GM18907 (cell line): ENCODE measurements at regions not wholly inside any gene's neighbourhood (a gene's known extent, or its start where the extent isn't known, plus 50 kb on each side); places are given as distances from the start of the nearest gene placed in this dataset.

Experiments used
- ATAC-seq: cut with Tn5 transposase; IDR thresholded peaks from one replicate; pipeline ENCODE4 v1.9.1; 2021; ENCODE audit warnings: mild to moderate bottlenecking, moderate library complexity; ENCODE audit not compliant: unreplicated experiment

DNA sequence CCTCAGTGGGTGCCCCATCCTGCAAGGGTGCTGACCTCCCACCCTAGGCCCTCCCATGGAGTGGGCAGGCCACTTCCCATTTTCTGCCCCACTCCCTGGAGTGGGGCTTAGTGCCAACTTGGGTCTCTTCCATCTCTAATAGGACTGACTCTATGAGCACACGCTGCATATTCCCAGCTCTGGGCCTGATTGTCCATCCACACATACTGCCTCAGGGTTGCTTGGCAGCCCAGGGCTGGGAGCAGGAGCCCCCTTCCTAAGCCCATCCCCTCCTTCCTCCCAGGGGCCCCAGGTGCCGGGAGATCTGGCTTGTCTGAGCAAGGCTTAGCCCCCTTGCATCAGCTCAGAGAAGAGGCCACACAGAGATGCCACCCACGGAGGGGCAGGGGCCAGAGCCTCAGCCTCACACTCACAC is 55.1 kb downstream of the PJA1 start:
- no peak for ATAC-seq

DNA sequence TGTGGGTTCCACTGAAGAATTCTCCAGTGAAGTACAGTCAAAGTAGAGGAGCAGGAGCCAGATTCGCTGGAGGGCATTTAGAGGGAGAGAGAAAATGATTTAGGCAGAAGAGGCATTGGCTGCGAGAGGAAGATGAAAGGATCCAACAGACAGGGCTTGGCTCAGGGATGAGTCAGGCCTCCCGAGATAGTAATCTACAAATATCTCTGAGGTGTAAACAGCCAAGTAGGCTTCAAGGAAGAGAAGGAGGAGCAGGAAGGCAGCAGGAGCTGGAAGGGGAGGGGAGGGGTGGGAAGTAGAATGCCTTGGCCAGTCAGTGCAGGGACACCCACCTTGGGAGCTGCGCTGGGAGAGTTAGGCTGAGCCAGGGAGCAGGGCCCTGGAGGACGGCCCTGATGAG is 55.5 kb downstream of the PJA1 start:
- ATAC-seq: no peak

DNA sequence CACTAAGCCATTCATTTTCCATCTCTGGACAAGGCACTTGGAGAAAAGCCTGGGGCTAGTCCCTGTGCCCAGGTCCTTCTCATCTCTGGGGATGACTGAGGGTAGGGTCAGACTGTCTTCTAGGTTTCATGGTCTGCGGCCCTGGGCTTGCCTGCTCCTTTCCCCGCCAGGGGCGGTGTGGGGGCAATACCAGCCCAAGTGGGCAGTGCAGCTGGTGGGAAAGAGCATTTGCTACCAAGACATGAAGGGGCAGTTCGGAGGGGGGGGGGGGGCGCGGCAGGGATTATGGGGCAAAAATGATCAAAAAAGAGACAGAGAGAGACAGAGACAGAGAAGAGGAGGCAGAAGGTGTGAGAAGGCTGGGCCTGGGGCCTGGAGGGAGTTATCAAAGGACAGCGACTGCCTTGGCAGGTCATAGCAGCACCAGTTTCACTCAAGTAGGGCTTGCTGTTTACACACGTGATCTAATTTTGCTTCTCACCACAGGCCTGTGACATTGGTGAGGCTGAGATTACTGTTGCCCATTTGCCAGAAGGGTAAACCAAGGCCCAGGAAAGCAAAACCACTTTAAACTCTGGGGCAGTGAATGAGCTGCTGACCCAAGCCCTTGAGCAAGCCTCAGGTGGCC is 56.1 kb downstream of the PJA1 start:
- ATAC-seq: no peak

DNA sequence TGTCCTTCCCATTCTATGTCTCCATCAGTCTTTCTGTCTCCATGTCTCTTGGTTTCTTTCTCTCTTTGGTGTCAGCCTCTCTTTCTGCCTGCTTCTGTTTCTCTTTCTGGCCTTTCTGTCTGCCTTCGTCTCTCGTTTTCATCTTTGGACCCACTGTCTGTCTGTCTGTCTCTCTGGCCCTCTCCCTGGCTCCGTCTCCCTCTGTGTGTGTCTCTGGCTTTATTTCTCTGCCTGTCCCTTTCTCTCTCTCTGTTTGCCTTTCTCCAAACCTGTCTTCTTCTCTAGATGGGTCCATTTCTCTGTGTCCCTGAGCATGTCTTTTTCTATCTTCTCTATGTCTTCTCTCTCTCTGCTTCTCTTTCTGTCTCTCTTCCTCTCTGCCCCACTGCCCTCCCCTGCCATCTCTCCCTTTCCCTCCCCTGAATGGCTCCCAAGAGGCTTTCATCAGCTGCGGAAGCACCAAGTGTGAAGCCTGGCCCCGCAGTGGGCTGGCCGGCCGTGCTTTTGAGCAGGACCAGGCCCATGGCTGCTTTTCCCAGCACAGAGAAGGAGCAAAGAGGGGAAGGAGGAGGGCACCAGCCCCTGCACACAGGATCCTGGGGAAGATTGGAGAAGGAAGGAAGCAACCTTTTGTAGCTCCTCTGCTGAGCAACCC is 57.4 kb downstream of the PJA1 start:
- no peak for ATAC-seq

DNA sequence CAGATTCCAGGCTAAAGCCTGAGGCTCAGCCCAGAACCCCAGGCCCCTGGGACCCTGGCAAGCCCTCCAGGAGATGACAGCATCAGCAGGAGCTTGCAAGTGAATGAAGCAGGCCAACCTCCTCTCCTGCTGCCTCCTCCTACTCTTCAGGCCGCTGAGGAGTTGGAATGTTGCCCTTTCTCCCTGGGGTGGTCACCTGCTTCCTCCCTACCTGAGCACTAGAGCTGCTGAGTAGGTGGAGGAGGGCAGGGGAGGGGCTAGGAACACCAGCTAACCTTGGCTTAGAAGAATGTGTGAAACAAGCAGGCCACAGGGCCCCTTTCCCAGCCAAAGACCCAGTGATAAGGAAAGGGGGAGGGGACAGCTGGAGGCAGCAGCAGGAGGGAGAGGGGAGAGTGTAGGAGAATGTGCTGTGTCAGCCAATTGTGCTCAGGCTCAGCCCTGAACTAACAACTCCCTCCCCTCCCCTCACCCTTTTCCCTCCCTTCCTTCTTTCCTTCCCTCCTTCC is 58.0 kb downstream of the PJA1 start:
- ATAC-seq: no peak

DNA sequence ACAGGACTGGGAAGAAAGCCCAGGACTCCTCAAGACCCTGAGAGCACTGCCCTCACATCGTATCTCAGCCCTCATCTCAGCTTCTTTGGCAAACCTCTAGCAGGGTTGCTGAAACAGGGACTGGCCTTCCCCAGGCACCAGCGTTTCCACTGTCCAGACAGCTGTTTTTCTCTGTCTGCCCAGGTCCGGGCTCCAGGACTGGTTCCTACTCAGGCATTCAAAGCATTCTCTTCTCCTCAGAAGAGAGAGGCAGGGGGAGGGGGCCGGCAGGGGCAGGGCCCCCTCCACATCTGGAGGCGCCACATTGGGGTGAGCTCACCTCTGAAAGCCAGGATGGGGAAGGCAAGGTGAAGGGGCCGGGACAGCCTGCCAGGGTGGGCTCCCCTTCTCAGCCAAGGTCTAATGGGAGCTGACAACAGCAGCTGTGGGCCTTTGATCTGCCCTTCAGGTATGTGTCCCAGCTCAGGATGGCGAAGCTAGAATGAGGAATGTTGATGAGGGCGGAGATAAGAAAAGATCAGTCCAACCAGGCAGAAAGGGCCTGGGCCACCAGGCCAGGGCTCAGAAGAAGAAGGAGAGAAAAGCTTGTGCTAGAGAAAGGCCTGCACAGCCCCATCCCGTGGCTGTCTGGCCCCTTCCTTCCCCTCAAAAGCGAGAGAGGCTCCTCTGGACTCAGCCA is 60.4 kb downstream of the PJA1 start:
- no peak for ATAC-seq

DNA sequence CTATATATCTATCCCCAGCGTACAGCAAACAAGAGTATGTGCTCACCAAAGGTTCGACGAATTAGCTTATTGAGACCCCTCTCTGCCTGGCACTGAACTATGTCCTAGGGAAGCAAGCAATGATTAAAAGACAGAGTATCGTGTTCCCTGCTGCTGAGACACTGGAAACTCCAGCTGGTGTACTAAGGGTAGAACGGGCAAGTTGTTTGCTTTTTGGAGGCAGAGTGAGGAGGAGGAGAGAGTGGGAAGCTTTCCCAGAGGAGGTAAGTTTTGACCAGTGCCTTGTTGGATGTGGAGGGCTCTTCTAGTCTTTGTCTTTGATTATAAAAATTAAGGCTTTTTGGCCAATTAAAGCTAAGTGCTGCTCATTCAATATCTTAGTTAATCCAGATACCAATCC is 61.7 kb downstream of the PJA1 start:
- no peak for ATAC-seq

DNA sequence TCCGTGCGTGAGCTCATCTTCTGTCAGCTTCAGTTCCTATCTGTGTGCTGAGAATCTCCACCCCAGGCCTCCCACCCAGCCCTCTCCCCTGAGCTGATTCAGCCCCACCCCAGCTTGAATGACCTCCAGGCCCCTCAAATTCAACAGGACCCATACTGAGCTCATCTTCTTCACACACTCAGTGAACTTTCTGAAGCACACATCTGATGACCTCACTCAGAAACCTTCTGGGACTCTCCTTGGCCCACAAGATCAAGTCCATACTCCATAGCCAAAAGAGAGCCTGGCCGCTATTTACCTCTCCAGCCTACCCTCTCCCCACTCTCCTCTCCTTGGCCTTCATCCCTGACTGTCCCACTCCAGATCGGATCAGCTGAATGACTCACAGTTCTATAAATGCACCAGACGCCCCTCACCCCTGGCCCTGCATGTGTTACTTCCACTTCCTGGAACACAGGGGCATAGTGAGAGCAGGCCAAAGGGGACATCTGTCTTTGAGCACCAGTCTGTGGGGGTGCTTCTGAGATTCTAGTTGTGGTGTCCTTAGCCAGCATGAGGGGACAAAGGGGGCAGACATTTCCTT is 62.5 kb downstream of the PJA1 start:
- no peak for ATAC-seq

DNA sequence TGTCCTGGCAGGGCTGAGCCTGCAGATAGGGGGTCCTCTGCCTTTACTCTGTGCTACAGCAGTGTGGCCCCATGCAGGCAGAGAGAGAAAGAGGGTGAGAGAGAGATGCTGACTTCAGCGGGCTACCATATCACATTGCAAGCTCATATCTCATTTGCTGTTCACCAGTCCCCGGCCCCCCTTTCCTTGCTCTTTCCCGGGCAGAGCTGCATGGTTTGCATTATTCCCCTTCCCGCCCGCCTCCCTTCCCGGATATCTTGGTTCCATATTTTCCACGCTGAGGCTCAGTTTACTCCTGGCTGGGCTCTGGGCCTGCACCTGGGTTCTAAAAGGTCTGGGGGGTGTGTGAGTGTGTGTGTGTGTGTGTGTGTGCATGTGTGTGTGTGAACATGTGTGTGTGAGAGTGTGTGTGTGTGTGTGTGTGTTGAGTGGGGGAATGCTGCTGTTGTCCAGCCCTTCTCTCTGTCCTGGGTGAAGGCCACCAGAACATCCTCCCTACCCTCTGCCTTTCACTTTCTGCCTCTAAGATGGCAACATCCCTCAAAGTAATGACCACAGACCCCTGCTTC is 63.5 kb downstream of the PJA1 start:
- ATAC-seq: no peak

DNA sequence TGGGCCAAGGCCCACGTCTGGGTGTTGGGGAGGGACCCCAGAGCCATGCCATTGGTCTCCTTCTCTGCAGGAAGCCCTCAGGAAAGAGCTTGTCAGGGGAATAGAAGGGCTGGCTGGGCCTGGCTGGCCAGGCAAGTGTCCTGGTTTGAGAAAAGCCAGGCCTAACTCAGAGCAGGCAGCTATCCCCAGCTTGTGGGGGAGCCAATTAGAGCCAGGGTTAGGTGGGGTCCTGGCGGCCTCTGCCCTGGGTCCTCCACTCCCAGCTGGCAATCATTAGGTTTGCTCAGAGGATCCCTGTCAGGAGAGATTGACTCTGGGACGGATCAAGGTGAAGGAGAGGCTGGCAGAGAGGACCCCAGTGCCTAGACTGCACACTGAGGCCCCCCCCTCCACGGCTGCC is 64.8 kb downstream of the PJA1 start:
- no peak for ATAC-seq

DNA sequence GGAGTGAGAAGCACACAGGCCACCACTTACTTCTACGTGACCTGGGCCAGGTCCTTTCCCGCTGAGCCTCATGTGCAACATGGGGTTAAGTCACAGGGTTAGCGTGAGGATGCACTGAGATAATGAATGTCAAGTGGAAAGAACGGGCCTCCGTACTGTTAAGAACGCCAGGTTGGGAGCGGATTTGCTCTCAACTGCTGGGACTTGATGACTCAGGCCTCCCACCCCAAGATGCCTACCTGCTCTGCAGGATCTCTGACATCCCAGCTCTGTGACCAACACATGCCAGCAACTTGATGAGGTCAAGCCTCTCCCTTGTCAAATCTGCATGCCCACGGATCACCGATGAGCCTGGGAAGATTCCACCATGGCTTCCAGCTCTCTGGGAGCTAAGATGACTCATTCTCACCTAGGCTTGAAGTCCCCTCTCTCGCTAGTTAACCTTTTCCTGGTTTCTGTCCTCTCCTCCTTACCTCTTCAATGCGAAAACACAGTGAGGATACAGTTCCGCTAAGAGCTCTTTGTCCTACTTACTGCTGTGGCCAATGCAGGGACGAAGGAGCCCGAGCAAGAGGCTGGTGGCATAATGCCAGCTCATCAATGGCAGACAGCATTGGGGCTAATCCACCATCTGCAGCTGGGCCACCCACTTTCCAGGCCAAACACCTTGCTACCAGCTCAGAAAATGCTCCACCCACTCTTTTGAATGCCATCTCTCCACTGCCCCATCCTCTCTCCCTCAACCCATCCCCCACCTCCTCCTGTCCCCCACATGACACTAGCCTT is 67.6 kb downstream of the PJA1 start:
- ATAC-seq: no peak

DNA sequence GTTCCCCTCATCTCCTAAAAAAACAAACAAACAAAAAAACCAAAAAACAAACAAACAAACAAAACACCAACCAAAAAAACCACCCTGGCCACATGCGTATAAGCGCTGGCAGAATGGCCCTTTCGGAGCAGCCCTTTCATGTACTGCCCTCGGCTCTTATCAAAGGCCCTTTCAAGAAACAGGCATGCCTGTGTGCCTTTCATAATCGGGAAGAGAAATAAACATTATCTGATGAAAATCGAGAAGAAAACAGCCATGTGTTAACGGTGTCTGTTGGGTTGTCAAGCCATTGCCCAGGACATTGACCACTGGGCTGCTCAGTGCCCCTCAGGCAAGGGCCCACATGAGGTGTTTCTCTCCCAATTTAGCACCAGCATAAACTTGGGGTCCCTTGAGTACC is 68.3 kb downstream of the PJA1 start:
- no peak for ATAC-seq

DNA sequence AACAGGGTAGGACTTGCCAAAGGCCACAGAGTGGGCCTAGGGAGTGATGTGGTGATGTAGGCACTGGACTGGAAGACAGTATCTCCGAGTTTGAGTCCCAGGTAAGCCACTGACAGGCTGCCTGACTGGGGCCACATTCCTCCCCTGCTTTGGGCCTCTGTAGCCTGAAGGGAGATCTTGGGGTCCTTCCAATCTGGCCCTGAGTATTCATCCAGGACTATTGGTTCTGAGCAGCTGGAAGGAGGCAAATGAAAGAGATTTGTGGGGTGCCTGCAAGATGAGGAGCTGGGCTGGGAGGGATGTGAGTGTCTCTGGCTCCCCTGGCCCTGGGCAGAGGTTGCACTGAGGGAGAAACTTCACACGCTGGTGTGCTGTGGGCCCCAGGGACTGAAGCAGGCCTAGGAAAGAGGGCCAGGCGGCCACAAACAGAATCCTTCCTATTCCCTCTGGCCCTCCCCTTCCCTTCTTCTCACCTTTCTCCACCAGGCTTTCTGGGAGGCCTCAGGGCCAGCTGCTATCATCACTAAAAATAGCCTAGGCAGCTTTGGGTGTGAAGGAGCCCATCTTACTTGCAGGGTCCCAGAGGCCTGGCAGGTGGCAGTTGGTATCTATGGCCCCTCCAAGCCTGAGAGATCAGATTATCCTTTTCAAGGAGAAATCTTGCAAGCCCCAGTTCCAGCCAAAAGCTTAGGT is 70.1 kb downstream of the PJA1 start:
- ATAC-seq: no peak

DNA sequence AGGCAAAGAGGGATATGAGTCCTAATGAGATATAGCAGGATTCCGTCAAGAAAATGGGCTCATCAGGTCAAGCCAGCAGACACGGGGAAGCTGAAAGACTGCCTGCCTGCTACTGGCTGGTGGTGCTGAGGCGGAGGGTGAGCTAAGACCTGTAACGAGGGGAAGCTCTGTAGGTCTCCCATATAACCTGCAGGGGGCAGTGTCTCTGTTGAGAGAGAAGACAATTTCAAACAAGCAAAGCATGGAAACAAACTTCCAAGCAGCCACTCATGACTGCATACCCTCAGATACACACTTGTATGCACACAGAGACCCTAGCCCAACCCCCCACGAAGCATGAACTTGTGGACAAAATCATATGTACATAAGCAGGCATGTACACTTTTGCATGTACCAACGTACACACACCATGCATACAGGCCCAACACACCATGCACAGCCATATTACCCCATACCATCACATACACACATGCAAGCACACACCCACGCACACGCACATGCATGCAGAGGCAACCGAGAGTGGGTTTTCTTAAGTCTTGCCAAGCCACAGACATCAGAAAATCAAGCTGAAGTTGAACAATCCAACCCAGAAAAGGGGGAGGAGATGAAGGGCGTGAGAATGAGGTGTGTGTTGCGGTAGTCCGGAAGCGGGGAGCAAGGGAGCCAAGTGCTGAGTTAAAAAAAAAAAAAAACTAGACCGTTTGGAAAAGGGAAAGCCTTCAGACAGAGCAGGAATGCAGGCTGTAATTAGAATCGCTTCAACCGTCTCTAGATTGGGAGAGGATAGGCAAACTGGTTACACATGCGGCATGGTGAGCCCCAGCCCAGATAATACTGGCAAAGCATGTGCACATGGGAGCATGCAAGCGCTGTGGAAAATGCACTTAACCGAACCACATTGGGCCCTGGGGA is 71.0 kb downstream of the PJA1 start:
- ATAC-seq: no peak

DNA sequence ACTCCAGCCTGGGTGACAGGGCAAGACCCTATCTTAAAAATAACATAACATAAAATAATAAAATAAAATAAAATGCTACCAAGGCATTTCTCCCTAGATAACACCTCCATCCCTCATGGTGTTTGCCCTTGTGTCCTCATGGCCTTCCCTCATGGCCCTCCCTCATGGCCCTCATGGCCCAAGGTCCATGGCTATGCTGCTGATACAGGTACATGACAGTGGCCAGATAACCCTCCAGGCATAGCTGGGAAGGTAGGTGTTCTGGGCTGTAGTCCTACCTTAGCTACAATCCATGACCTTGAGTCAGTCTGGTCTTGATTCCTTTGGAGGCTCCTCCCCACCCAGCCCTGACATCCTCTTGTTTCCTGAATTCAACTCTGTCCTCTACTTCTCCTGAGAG is 75.2 kb downstream of the PJA1 start:
- no peak for ATAC-seq

DNA sequence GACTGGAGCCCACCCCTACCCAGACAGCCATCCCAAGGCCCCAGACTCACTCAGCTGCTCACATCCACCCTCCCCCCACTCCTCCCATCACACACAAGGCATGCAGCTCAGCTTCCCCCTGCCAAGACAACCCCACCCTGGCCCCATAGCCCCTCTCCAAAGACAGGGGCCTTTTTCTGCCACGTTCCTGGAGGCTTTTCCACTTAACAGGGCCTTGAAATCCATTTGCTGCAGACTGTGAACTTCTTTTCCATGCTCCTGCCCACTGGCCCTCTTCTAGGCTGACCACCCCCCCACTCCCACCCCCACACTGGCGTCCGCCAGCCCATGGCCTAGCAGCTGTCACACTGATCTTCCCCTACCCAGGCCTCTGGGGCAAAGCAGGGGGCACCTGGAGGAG is 76.0 kb downstream of the PJA1 start:
- ATAC-seq: no peak

DNA sequence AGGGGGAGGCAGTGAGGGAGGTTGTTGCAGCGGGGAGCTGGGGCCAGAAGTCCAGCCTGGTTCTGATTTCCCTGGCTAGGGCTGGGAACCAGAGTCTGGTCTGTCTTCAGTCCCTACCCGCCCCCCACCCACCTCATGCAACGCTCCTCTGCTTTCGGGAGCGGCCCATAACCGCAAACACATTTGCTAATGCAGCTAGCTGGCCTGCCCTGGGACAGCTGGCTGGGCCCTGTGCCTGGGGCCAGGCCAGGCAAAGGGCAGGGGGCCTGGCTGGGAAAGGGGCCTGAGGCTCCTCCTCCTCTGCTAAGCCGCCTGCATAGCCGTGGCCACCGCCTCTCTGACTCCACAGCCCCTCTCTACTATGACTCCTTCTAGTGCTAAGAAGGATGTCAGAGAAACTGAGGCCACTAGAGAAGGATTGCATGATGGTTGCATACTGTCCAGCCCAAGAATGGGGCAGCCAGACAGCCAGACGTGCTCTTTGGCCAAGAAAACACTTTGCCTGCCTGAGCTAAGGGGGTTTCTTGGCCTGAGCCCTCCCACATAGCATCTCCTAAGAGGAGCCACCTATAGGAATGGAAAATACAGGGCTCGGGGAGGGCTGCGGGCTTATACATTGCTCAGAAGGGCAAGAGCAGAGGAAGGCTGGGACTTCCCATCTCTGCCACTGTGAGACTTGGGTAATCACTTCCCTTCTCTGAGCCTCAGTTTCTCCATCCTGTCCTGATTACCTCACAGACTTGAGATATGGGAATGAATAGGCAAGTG is 76.9 kb downstream of the PJA1 start:
- no peak for ATAC-seq

DNA sequence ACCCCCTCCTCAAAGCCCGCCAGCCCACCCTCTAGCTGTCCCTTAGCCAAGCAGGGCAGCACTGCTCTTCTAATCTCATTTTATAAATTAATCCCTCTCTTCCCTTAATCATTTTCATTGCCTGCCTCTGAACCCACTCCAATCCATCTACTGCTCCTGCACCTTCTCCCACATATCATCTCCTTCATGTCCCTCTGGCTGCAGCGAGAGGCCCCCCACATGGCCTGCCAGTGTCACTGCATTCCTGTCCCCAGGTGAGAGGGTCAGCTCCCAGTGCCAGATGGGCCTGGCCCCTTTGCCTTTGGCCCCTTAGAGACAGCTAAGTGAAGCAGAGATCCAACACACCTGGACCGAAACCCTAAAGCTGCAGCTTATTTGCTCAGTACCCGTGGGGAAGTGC is 79.4 kb downstream of the PJA1 start:
- no peak for ATAC-seq
